ENCODE measurements at regions not wholly inside any gene's neighbourhood (a gene's known extent, or its start where the extent isn't known, plus 50 kb on each side); places are given as distances from the start of the nearest gene placed in this dataset.

GRCh38 chr14:82724316-82724715 is 1190.7 kb upstream of the SEL1L start:
- no peak for TF ChIP-seq CTCF (IDR thresholded peaks at IDR 0.05; ENCODE audit: borderline replicate concordance, extremely low read depth, insufficient read depth)
- no peak for DNase-seq
- intact Hi-C loops (cut with DNase I): no loop called here
- no peak overlapping the region for H3K27ac ChIP-seq (ENCODE audit: low read depth in 2 of 2, low read length in 2 of 2)
- no peak overlapping the region for H3K9ac ChIP-seq (ENCODE audit: low read length in 3 of 3)
- H3K36me3 ChIP-seq (ENCODE audit: control insufficient read depth in 2 of 3, insufficient read depth in 3 of 3, low read length in 3 of 3): no peaks in the 10 kb centered on the region
- FAIRE-seq: no peak
- H3K27me3 ChIP-seq (ENCODE audit: control insufficient read depth, insufficient read depth, low read length): no peaks in the 10 kb centered on the region
- H3K4me3 ChIP-seq (ENCODE audit: low read length in 3 of 3): no peak overlapping the region
- H3K9me3 ChIP-seq (ENCODE audit: control insufficient read depth in 2 of 3, insufficient read depth in 1 of 3, low read length in 3 of 3): no peaks in the 10 kb centered on the region
- H3K4me1 ChIP-seq (ENCODE audit: control insufficient read depth in 2 of 3, insufficient read depth in 2 of 3, low read depth in 1 of 3, low read length in 3 of 3): peaks cover 0 to 3% (median 0%) of the 10 kb centered on the region in 3 donors

- no peak overlapping the region for H3K27ac ChIP-seq (ENCODE audit: low read depth in 2 of 2, low read length in 2 of 2)
- no peak for TF ChIP-seq CTCF (IDR thresholded peaks at IDR 0.05; ENCODE audit: borderline replicate concordance, extremely low read depth, insufficient read depth)
- H3K9ac ChIP-seq (ENCODE audit: low read length in 3 of 3): no peak overlapping the region
- H3K4me3 ChIP-seq (ENCODE audit: low read length in 3 of 3): no peak overlapping the region
- H3K36me3 ChIP-seq (ENCODE audit: control insufficient read depth in 2 of 3, insufficient read depth in 3 of 3, low read length in 3 of 3): no peaks in the 10 kb centered on the region
- FAIRE-seq (no peak), DNase-seq (no peak)
- no peaks in the 10 kb centered on the region for H3K27me3 ChIP-seq (ENCODE audit: control insufficient read depth, insufficient read depth, low read length)
- H3K4me1 ChIP-seq (ENCODE audit: control insufficient read depth in 2 of 3, insufficient read depth in 2 of 3, low read depth in 1 of 3, low read length in 3 of 3): peaks cover 0 to 3% (median 0%) of the 10 kb centered on the region in 3 donors
- H3K9me3 ChIP-seq (ENCODE audit: control insufficient read depth in 2 of 3, insufficient read depth in 1 of 3, low read length in 3 of 3): no peaks in the 10 kb centered on the region
- intact Hi-C loops (cut with DNase I): no loop called here
Observed at GRCh38 chr14:82725213-82725612, 1191.6 kb upstream of the SEL1L start.

- intact Hi-C loops (cut with DNase I): no loop called here
- no peak for FAIRE-seq
Observed at GRCh38 chr14:82731526-82731925, 1197.9 kb upstream of the SEL1L start.

More at GRCh38 chr14:82731526-82731925, 1197.9 kb upstream of the SEL1L start:
- DNase-seq: no peak
- no peaks in the 10 kb centered on the region for H3K36me3 ChIP-seq (ENCODE audit: control insufficient read depth in 2 of 3, insufficient read depth in 3 of 3, low read length in 3 of 3)
- H3K4me3 ChIP-seq (ENCODE audit: low read length in 3 of 3): no peak overlapping the region
- TF ChIP-seq CTCF (IDR thresholded peaks at IDR 0.05; ENCODE audit: borderline replicate concordance, extremely low read depth, insufficient read depth): no peak
- no peaks in the 10 kb centered on the region for H3K4me1 ChIP-seq (ENCODE audit: control insufficient read depth in 2 of 3, insufficient read depth in 2 of 3, low read depth in 1 of 3, low read length in 3 of 3)
- H3K27me3 ChIP-seq (ENCODE audit: control insufficient read depth, insufficient read depth, low read length): no peaks in the 10 kb centered on the region
- no peak overlapping the region for H3K9ac ChIP-seq (ENCODE audit: low read length in 3 of 3)
- H3K9me3 ChIP-seq (ENCODE audit: control insufficient read depth in 2 of 3, insufficient read depth in 1 of 3, low read length in 3 of 3): no peaks in the 10 kb centered on the region
- H3K27ac ChIP-seq (ENCODE audit: low read depth in 2 of 2, low read length in 2 of 2): no peak overlapping the region

Data from kidney (tissue), 13 donors.